Activated CD4-positive, alpha-beta T cell treated with anti-CD3 and anti-CD28 coated beads, Interleukin-2, Interleukin-6, amounts not matched to agents 100 ng/mL and 50 ng/mL, durations not matched to agents 16 hours and 8 hours (primary cell): ENCODE measurements at regions not wholly inside any gene's neighbourhood (a gene's known extent, or its start where the extent isn't known, plus 50 kb on each side); places are given as distances from the start of the nearest gene placed in this dataset.
A peak's percentile ranks its signal among the peaks of the same experiment; 100 is the strongest.

Source experiments
- DNase-seq: peaks from one replicate; pipeline ENCODE4 v3.0.0-alpha.2; 2020

- no peak for DNase-seq
Measured at GRCh38 chr6:100266494-100267401, 198.0 kb downstream of the SIM1 start.

DNA sequence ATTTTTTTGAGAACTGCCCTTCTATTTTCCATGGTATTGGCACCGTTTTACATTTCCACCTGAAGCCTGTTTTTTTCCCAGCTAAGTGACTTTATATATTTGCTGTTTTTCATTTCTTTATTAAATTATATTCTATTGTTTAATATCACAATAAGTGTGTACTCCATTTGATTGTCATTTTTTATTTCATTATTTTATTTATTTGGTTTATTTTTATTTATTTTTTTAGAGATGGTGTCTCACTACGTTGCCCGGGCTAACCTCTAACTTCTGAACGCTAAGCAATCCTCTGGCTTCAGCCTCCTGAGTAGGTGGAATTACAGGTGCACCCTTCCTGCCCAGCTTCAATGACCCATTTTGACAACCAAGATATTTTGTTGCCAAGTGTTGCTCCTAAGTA is 202.6 kb downstream of the SIM1 start:
- no peak for DNase-seq

DNA sequence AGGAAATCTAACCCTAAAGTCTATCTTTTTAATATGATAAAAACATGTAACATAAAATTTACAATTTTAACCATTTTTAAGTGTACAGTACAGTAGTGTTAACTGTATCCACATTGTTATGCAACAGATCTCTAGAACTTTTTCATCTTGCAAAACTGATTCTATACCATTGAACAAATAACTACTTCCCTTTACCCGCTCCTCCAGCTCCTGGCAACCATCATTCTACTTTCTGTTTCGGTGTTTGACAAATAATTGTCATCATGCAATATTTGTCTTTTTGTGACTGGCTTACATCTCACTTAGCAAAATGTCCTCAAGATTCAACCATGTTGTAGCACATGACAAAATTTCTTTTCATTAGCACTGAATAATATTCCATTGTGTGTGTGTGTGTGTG is 203.2 kb downstream of the SIM1 start:
- DNase-seq = no peak

DNA sequence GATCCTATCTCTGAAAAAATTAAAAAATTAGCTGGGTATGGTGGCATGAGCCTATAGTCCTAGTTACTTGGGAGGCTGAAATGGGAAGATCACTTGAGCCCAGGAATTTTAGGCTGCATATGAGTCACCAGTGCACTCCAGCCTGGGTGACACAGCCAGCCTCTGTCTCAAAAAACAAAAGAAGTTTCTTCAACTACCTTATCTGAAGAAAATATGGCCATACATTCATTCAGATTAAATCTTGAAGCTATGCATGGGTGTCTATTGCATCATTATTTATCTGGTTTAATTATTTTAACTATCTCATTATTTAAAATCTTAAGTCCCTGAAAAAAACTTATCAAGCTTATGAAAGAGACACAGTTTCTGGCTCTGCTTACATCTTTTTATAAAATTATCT is 204.1 kb downstream of the SIM1 start:
- no peak for DNase-seq

- no peak for DNase-seq
Measured at GRCh38 chr6:100259865-100260264, 204.9 kb downstream of the SIM1 start.

- DNase-seq = no peak
Measured at GRCh38 chr6:100258752-100259151, 206.0 kb downstream of the SIM1 start.

DNA sequence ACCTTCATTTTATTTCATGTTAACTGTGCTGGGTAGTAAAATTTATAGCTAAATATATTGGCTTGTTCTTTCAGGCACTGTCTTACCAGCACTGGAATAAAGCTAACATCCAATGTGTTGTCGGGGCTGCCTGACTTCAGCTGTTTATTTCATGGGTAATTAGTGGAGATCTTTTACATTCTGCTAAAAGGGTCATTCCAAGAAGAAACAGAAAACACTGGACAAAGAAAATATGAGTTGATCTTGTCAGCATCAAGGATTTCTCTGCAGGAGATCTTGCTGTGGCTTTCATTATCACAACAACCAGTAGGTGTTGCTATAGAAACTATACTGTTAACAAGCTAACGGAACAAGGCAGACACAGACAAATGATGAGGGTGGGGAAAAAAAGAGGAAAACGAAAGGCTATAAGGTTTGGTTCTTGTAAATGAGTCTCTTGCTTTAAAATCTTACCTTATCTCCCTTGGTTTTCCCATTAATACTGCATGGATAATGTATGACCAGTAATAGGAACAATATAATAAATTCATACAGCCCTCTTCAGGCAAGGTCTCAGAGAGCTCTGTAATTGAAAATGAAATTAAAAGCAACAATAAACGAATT is 206.8 kb downstream of the SIM1 start:
- DNase-seq = peak; percentile 48

- DNase-seq = no peak
Measured at GRCh38 chr6:100255701-100256100, 209.0 kb downstream of the SIM1 start.

GRCh38 chr6:100247123-100247522 is 217.6 kb downstream of the SIM1 start:
- no peak for DNase-seq

DNA sequence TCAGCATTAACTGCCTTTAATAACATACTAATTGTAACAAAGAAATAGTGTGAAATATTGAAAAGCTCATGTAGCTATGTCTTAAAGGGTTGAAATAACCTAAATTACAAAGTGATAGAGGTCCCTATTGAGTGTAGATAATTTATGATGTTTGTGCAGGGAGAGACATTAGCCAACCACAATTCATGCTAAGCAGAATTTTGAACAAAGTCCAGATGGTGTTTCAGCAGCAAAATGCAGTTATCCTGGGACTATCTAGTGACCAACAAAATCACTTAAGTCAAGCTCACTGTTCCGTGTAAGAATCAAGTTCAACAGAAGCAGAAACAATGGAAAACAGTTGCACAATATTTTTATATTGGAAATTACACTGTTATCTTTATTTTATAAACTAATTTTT is 218.5 kb downstream of the SIM1 start:
- DNase-seq = no peak

- no peak for DNase-seq
Measured at GRCh38 chr6:100240798-100241197, 223.9 kb downstream of the SIM1 start.

- no peak for DNase-seq
Measured at GRCh38 chr6:100237821-100238220, 226.9 kb downstream of the SIM1 start.

- DNase-seq = no peak
Measured at GRCh38 chr6:100236389-100236788, 228.3 kb downstream of the SIM1 start.

DNA sequence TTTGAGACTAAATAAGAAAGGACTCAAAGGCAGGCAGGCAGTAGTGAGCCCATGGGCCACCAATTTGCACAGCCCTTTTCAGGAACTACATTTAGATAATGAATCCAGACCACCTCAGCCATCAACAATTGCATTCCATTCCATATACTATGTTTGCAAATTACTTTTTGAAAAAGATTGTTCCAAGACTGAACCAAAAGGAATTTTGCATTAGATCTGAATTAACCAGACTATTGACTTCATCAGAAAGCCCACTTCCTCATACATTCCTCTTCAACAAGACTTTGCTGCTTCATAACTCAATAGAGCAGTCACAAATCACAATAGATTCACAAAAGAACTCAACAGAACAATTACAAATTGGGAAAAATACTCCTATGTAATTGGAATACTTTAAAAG is 229.1 kb downstream of the SIM1 start:
- DNase-seq = no peak

- DNase-seq = no peak
Measured at GRCh38 chr6:100234625-100235024, 230.1 kb downstream of the SIM1 start.

GRCh38 chr6:100232781-100233573 is 231.7 kb downstream of the SIM1 start:
- DNase-seq = no peak

DNA sequence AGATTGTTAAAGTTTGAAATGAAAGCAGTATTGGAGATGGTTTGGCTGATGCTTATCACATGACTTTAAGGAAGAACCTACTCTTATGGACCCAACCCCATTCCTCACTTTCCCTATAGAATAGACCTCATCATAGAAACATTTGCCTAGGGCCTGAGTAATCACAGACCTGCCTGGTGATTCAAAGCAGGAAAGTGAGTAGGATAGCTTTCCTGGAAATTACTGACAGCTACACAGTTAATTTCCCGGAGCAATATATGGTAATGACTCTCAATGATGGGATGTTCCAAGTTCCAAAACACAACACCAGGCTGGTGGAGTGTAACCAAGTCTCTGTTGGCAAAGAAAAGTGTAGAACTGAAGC is 233.8 kb downstream of the SIM1 start:
- DNase-seq = peak; percentile 69

GRCh38 chr6:100230115-100230952 is 234.4 kb downstream of the SIM1 start:
- peak; percentile 52 for DNase-seq

GRCh38 chr6:100229512-100229911 is 235.2 kb downstream of the SIM1 start:
- no peak for DNase-seq

GRCh38 chr6:100228834-100229441 is 234.9 kb upstream of the MCHR2 start:
- peak; percentile 89 for DNase-seq

GRCh38 chr6:100228437-100228833 is 234.4 kb upstream of the MCHR2 start:
- peak; percentile 17 for DNase-seq

GRCh38 chr6:100226811-100227210 is 232.8 kb upstream of the MCHR2 start:
- DNase-seq = no peak
